ENCODE measurements at regions not wholly inside any gene's neighbourhood (a gene's known extent, or its start where the extent isn't known, plus 50 kb on each side); places are given as distances from the start of the nearest gene placed in this dataset.
"Not testable (repeated sequence)": the region's sequence is repeated elsewhere in the genome, so short reads cannot be mapped to it uniquely, and the experiment has no call there.

DNA sequence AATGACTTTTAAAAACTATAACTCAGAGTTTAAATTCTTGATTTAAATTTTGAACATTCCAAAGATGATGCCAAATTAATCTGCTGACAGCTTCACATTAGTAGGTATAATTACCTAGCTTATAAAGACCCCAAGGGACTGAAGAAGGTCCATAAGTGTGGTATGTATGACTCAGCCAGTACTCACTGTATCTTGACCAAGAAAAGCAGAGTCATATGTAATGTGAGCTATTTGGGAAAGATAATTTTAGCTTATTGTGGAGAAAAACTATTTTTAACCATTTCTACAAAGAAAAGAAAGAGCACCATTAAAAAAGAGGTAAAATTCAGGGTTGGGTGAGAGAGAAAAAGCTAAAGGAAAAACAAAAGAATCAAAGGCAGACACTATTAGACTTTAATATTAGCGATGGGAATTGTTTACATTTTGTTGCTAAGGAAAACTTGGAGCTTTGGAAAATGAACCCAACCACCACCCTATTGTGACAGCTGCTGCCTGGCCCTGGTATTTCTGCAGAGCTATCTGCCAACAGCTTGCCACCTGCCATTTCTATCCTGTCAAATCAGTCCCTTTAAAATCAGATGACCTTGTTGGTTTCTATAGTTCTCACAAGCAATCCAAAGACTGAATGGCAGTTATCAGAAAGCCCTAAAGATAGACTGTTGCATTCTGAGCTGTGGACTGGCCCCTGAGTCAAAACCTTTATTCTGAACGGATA, 697.7 kb downstream of the CDY1 start:
- DNase-seq; H3K27ac ChIP-seq; H3K4me1 ChIP-seq; H3K9me3 ChIP-seq; H3K4me3 ChIP-seq; H3K36me3 ChIP-seq; H3K9ac ChIP-seq (ENCODE audit: low read depth in 2 of 2, low read length in 2 of 2); intact Hi-C loops (cut with DNase I); H3K27me3 ChIP-seq: not testable (repeated sequence)

DNA sequence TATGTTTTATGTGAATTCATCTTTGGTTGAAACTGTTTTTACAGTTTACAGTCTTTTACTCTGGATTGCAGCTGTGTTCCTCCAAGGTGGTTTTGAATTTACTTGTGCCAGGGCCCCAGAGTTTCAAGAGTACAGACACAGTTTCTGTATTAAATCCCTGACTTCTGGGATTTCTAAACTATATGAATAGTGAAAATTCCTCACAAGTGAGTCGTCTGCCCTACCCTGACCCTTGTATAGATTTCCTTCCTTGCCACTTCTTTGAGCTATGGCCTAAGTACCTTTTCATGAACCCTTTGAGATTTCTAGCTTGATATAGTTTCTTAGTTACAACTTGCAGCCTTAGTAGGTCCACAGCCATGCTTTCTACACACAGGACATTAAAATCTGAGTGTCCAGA, 700.8 kb downstream of the CDY1 start:
- H3K36me3 ChIP-seq; H3K4me1 ChIP-seq; H3K9ac ChIP-seq (ENCODE audit: low read depth in 2 of 2, low read length in 2 of 2); H3K27me3 ChIP-seq; H3K27ac ChIP-seq; H3K9me3 ChIP-seq; H3K4me3 ChIP-seq; intact Hi-C loops (cut with DNase I); DNase-seq: not testable (repeated sequence)

DNA sequence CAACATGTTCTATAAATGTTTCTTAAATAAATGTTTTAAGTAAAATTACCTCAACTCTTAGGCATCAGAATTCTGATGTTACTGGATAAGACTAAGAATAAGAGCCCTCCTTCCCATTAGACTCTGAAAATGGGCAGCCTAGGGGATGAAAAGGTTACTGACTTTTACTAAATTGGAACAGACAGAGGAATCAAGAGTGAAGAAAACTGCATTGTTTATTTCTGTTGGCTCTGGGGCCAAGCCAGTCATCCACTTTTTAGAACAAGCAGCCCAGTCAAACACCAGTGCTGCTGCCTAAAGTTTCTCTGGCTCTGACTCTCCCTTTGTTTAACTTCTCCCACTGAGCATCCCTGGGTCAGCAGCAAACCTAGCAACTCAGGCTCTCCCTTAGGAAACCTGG, 731.0 kb downstream of the CDY1 start:
- DNase-seq; H3K4me1 ChIP-seq; H3K4me3 ChIP-seq; H3K9me3 ChIP-seq; H3K27ac ChIP-seq; H3K9ac ChIP-seq (ENCODE audit: low read depth in 2 of 2, low read length in 2 of 2); H3K36me3 ChIP-seq; intact Hi-C loops (cut with DNase I); H3K27me3 ChIP-seq: not testable (repeated sequence)

DNA sequence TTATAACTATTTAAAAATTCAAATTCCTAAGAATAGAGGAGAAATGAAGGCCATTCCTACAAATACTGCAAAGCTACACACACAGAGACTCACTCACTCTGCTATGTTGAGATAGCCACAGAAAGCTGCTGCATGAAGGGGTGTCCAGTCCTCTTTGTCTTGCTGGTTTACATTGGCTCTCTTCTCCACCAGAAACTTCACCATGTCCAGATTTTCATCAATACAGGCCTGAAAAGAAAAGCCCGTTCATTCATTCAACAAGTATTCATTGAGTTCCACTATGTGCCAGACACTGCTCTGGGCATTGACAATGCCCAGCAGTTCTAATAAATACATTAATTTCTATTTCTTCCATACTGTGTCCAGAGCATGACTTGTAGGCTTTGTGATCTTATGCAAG, 732.3 kb downstream of the CDY1 start:
- TF ChIP-seq, protein P1, sequence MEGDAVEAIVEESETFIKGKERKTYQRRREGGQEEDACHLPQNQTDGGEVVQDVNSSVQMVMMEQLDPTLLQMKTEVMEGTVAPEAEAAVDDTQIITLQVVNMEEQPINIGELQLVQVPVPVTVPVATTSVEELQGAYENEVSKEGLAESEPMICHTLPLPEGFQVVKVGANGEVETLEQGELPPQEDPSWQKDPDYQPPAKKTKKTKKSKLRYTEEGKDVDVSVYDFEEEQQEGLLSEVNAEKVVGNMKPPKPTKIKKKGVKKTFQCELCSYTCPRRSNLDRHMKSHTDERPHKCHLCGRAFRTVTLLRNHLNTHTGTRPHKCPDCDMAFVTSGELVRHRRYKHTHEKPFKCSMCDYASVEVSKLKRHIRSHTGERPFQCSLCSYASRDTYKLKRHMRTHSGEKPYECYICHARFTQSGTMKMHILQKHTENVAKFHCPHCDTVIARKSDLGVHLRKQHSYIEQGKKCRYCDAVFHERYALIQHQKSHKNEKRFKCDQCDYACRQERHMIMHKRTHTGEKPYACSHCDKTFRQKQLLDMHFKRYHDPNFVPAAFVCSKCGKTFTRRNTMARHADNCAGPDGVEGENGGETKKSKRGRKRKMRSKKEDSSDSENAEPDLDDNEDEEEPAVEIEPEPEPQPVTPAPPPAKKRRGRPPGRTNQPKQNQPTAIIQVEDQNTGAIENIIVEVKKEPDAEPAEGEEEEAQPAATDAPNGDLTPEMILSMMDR (IDR thresholded peaks at IDR 0.05) = no peak
- DNase-seq = no peak
- no peak overlapping the region for H3K27ac ChIP-seq
- no peak overlapping the region for H3K4me3 ChIP-seq
- no peaks in the 10 kb centered on the region for H3K36me3 ChIP-seq
- no peaks in the 10 kb centered on the region for H3K9me3 ChIP-seq
- H3K4me1 ChIP-seq = no peaks in the 10 kb centered on the region
- H3K9ac ChIP-seq (ENCODE audit: low read depth in 2 of 2, low read length in 2 of 2) = no peak overlapping the region
- H3K27me3 ChIP-seq = no peaks in the 10 kb centered on the region
- intact Hi-C loops (cut with DNase I) = no loop called here

DNA sequence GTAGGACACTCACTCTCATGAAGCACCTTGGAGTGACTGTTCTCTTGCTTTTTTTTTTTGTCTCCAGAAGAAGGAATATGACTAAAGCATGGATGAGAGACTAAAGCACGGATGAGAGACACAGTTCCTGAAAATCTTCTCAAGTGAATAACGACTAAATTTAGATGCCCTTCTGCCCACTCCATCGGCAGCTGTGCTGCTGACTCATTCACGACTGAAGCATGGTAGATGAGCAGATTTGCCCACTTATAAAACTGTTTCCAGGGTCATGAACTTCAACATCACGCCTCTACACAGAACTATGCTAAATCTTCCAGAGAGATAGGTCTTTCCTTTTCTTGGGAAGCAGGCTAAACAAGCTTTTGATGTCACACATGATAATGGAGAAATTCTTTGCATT, 738.0 kb downstream of the CDY1 start:
- DNase-seq; H3K27me3 ChIP-seq; H3K27ac ChIP-seq; H3K4me1 ChIP-seq; H3K9ac ChIP-seq (ENCODE audit: low read depth in 2 of 2, low read length in 2 of 2); H3K36me3 ChIP-seq; H3K4me3 ChIP-seq; H3K9me3 ChIP-seq; intact Hi-C loops (cut with DNase I): not testable (repeated sequence)

DNA sequence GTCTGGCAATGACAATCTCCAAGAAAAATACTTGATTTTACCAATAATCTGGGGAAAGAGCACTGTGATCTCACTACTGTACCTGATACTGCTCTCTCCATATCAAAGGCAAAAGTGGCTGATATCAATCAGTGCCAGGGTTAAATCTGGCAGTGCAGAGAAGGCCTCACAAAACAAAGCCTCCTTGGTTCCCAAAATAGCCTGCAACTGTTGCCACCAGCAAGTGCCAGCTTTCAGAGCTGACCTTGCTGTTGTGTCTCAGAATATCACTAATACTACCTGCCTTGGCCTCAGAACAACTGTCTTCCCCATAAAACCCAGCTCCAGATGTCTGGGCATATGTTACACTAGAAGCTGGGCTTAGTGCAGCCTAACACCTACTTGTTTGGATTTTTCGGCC, 738.6 kb downstream of the CDY1 start:
- H3K36me3 ChIP-seq; H3K27ac ChIP-seq; intact Hi-C loops (cut with DNase I); H3K9me3 ChIP-seq; H3K9ac ChIP-seq (ENCODE audit: low read depth in 2 of 2, low read length in 2 of 2); H3K4me3 ChIP-seq; DNase-seq; H3K4me1 ChIP-seq; H3K27me3 ChIP-seq: not testable (repeated sequence)

DNA sequence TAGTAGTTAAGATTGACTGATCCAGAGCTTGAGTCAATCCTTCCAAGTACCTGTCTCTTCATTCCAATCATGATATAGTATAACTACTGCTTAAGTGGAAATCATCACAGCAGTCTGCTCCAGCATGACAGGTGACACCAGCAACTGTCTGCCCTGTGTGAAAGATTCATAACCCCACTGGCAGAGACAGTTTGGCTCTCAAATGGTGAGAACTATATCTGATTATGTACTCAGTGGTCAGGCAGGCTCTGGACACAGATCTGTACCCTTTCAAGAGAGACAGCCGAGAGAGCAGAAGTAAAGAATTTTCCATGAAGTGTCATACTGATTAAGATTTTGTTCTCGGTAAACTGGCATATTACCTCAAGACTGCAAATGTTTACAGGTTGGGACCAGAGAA, 741.5 kb downstream of the CDY1 start:
- H3K4me3 ChIP-seq; DNase-seq; H3K4me1 ChIP-seq; H3K27me3 ChIP-seq; H3K27ac ChIP-seq; H3K36me3 ChIP-seq; intact Hi-C loops (cut with DNase I); H3K9ac ChIP-seq (ENCODE audit: low read depth in 2 of 2, low read length in 2 of 2); H3K9me3 ChIP-seq: not testable (repeated sequence)

DNA sequence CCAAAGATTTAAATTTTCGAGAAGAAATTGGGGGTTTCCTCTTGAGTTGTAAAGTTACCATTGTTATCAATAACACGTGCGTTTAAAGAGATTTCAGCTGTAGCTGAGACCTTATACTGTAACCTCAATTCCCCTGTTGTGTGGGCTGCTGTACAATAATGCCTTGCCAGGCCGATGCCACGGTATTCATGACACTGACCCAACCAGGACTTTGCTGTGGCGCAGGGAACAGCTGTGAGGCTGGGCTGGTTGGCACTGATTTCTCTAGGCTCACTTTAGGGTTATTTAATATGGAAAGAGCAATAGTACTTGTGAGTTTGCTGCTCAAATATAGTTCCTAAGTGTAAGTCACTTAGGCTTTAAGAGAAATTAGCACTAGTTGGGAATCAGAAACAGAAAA, 744.2 kb downstream of the CDY1 start:
- H3K27ac ChIP-seq; H3K9ac ChIP-seq (ENCODE audit: low read depth in 2 of 2, low read length in 2 of 2); intact Hi-C loops (cut with DNase I); H3K36me3 ChIP-seq; DNase-seq; H3K4me1 ChIP-seq; H3K9me3 ChIP-seq; H3K4me3 ChIP-seq; H3K27me3 ChIP-seq: not testable (repeated sequence)

DNA sequence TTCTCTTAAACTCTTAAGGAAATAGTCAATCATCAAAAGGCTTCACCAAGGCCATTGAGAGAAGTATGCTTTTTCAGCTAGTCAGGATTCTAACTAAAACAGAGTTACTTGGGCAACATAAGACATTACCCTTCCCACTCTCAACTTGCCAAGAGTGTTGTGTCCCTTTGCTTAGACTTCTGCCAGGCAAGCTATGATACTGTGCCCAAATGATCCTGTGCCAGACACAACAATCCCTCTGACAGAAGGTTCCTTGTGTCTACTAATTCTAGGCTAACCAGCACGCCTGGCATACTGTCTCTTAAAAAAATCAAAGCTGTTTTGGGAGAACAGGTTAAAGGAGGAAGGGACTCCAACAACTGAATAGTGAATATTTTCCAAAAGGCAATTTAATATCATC, 750.6 kb downstream of the CDY1 start:
- H3K4me3 ChIP-seq; H3K9ac ChIP-seq (ENCODE audit: low read depth in 2 of 2, low read length in 2 of 2); H3K36me3 ChIP-seq; intact Hi-C loops (cut with DNase I); H3K27me3 ChIP-seq; DNase-seq; H3K27ac ChIP-seq; H3K4me1 ChIP-seq; H3K9me3 ChIP-seq: not testable (repeated sequence)
